Stomach (tissue), 8 donors: ENCODE measurements at regions not wholly inside any gene's neighbourhood (a gene's known extent, or its start where the extent isn't known, plus 50 kb on each side); places are given as distances from the start of the nearest gene placed in this dataset.

Source experiments
- DNase-seq, 2 donors: peaks; one replicate each; pipeline versions ENCODE4 v3.0.0 to v3.0.0-alpha.2; 2013 to 2019
- H3K27ac ChIP-seq, 5 donors: fragments of 200-600 bp in 4 of 5; sonication (generic) in 4 of 5; one replicate each; pipeline ENCODE4 v1.5.1; 2013 to 2019; ENCODE audit warnings: mild to moderate bottlenecking in 1 of 5, moderate library complexity in 1 of 5
- H3K27me3 ChIP-seq, 3 donors: fragments of 200-600 bp; sonication (generic); one replicate each; pipeline ENCODE4 v1.5.1; 2017 to 2019; ENCODE audit warnings: mixed run types in 1 of 3
- H3K36me3 ChIP-seq, 4 donors: fragments of 200-600 bp; sonication (generic); 1 replicate in 3 of 4; 2 replicates in 1 of 4; pipeline ENCODE4 v1.5.1; 2016 to 2019
- H3K4me1 ChIP-seq, 4 donors: fragments of 200-600 bp; sonication (generic); one replicate each; pipeline ENCODE4 v1.5.1; 2016 to 2019
- H3K4me3 ChIP-seq, 4 donors: fragments of 200-600 bp; sonication (generic) in 3 of 4; one replicate each; pipeline ENCODE4 v1.5.1; 2016 to 2019; ENCODE audit warnings: mild to moderate bottlenecking in 1 of 4
- H3K9me3 ChIP-seq, 4 donors: fragments of 200-600 bp; sonication (generic); one replicate each; pipeline ENCODE4 v1.5.1; 2016 to 2019
- EP300 ChIP-seq: sonication (generic); formaldehyde crosslinking; IDR thresholded peaks from one replicate; pipeline ENCODE4 v1.6.1; 2017; ENCODE audit warnings: antibody characterized with exemption
- POLR2A ChIP-seq, 4 donors: fragments of 450-650 bp; IDR thresholded peaks; one replicate each; pipeline ENCODE4 v1.6.1; 2016; ENCODE audit warnings: antibody characterized with exemption in 4 of 4, control low read depth in 2 of 4, mild to moderate bottlenecking in 1 of 4, moderate library complexity in 1 of 4
- POLR2AphosphoS5 ChIP-seq, 3 donors: sonication (generic); formaldehyde crosslinking; IDR thresholded peaks; one replicate each; pipeline ENCODE4 v1.6.1; 2016; ENCODE audit warnings: antibody characterized with exemption in 3 of 3
- WGBS, 5 donors: extraction: QIAGEN DNeasy Blood & Tissue Kit in 3 of 5; methylation state at CpG; one replicate each; pipeline versions ENCODE4 v1.1.5 to v1.1.7; 2013 to 2018; 5-methylcytosine and 5-hydroxymethylcytosine counted together
- intact Hi-C: fragments of 100-400 bp; cut with DNase I; formaldehyde crosslinking; loops from one replicate; pipeline ENCODE4 v1.15.1; 2023; ENCODE audit warnings: low total_unique reads
- TF ChIP-seq, protein P1 (sequence below), 7 experiments: fragments of 450-650 bp in 4 of 7; fragments of 200-600 bp in 3 of 7; sonication (generic) in 3 of 7; IDR thresholded peaks; one replicate each; pipeline ENCODE4 v1.5.1; 2016 to 2019; ENCODE audit warnings: antibody characterized with exemption in 7 of 7, control low read depth in 2 of 7, mild to moderate bottlenecking in 1 of 7
- donor health status: healthy with polysubstance abuse.
- donor health status: Bipolar disorder and iron deficiency.
- donor health status: healthy.

DNA sequence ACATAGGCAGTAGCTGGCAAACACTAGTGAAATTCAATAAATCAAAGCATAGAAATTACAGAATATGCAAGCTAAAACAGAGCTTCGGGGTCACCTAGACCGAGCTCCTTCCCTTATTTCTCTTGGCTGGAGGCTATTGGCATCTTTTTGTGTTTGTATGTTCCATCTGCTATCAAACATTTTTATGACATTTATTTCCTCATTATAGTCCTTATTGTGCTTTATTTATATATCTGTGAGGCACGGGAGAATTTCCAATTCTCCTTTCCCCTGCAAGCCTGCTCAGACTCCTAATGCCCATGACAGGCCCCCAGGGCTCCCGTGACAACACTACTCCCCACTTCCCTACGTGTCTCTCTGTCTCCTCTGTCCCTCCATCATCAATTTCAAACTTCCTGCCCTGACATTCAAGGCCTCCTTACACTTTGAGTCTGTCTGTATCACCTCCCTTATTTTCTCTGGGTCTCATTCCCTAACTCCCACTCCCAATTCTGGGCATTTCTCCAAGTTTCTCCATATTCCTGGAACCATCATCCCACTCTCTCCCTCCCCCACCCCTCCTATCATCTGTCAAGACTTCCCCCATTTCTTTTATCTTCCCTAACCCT lies 316.9 kb downstream of the OSR1 start:
- Histone ChIP-seq H3K27me3 (no peaks in the 10 kb centered on the region), H3K9me3 (no peaks in the 10 kb centered on the region), H3K36me3 (no peaks in the 10 kb centered on the region), H3K4me3 (no peak overlapping the region), H3K27ac (no peak overlapping the region), H3K4me1 (peaks cover 0 to 30% (median 25%) of the 10 kb centered on the region in 4 donors)
- no peak for TF ChIP-seq POLR2A (IDR thresholded peaks at IDR 0.05)
- intact Hi-C loops, result no loop called here
- peak in 1 of 2 donors; percentile 28 for DNase-seq
- WGBS, 5 donors, result 49 to 68% (median 67%) methylated on average over 5 of the region's 5 CpGs

GRCh38 chr2:19038071-19039015 lies 320.1 kb downstream of the OSR1 start:
- WGBS, 5 donors, result 59 to 74% (median 69%) methylated on average over 3 of the region's 3 CpGs
- Histone ChIP-seq H3K27ac (peak overlapping the region in 1 of 5 donors; percentile 8), H3K4me3 (no peak overlapping the region), H3K27me3 (no peaks in the 10 kb centered on the region), H3K4me1 (peaks cover 0 to 14% (median 5%) of the 10 kb centered on the region in 4 donors), H3K36me3 (no peaks in the 10 kb centered on the region), H3K9me3 (no peaks in the 10 kb centered on the region)
- intact Hi-C loops, result no loop called here
- TF ChIP-seq POLR2A (IDR thresholded peaks at IDR 0.05), result no peak
- TF ChIP-seq EP300, result no peak
- TF ChIP-seq, protein P1, sequence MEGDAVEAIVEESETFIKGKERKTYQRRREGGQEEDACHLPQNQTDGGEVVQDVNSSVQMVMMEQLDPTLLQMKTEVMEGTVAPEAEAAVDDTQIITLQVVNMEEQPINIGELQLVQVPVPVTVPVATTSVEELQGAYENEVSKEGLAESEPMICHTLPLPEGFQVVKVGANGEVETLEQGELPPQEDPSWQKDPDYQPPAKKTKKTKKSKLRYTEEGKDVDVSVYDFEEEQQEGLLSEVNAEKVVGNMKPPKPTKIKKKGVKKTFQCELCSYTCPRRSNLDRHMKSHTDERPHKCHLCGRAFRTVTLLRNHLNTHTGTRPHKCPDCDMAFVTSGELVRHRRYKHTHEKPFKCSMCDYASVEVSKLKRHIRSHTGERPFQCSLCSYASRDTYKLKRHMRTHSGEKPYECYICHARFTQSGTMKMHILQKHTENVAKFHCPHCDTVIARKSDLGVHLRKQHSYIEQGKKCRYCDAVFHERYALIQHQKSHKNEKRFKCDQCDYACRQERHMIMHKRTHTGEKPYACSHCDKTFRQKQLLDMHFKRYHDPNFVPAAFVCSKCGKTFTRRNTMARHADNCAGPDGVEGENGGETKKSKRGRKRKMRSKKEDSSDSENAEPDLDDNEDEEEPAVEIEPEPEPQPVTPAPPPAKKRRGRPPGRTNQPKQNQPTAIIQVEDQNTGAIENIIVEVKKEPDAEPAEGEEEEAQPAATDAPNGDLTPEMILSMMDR (IDR thresholded peaks at IDR 0.05), result no peak
- no peak for TF ChIP-seq POLR2AphosphoS5 (IDR thresholded peaks at IDR 0.05)
- no peak for DNase-seq

DNA sequence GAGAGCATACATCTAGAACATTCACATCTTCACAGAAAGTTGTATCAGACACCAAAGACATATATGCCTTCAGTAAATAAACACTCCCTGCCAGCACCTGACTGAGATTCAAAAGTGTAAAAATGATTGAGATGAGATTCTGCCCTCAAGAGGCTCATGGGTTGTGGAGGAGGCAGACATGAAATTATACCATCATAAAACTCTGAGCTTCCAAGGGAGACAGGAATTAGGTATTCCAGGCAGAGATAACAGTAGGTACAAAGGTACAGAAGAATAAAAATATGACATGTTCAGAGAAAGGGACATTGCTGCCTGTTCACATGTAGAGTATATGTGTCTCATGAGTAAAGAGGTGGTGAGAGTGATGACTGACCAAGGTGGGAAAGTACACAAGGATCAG lies 322.3 kb downstream of the OSR1 start:
- no peaks in the 10 kb centered on the region for H3K27me3 ChIP-seq
- TF ChIP-seq EP300 (no peak), POLR2AphosphoS5 (IDR thresholded peaks at IDR 0.05) (no peak), POLR2A (IDR thresholded peaks at IDR 0.05) (no peak)
- TF ChIP-seq, protein P1 (IDR thresholded peaks at IDR 0.05), result no peak
- no peaks in the 10 kb centered on the region for H3K9me3 ChIP-seq
- H3K4me1 ChIP-seq, result peaks cover 0 to 6% (median 0%) of the 10 kb centered on the region in 4 donors
- intact Hi-C loops, result no loop called here
- no peak overlapping the region for H3K27ac ChIP-seq
- no peaks in the 10 kb centered on the region for H3K36me3 ChIP-seq
- DNase-seq, result no peak
- H3K4me3 ChIP-seq, result no peak overlapping the region

GRCh38 chr2:19035238-19035637 lies 323.2 kb downstream of the OSR1 start:
- H3K4me1 ChIP-seq, result peaks cover 0 to 6% (median 0%) of the 10 kb centered on the region in 4 donors
- H3K9me3 ChIP-seq, result no peaks in the 10 kb centered on the region
- H3K36me3 ChIP-seq, result no peaks in the 10 kb centered on the region
- peak in 1 of 2 donors; percentile 59 for DNase-seq
- H3K27ac ChIP-seq, result peak overlapping the region in 2 of 5 donors; percentile 9 to 59
- H3K4me3 ChIP-seq, result no peak overlapping the region
- TF ChIP-seq POLR2AphosphoS5 (IDR thresholded peaks at IDR 0.05) (peak in 1 of 3 donors; percentile 44), POLR2A (IDR thresholded peaks at IDR 0.05) (no peak), EP300 (no peak)
- TF ChIP-seq, protein P1 (IDR thresholded peaks at IDR 0.05), result no peak
- 78 to 86% (median 81%) methylated on average over 3 of the region's 3 CpGs for WGBS, 5 donors
- intact Hi-C loops, result no loop called here
- H3K27me3 ChIP-seq, result no peaks in the 10 kb centered on the region
